ENCODE measurements at regions not wholly inside any gene's neighbourhood (a gene's known extent, or its start where the extent isn't known, plus 50 kb on each side); places are given as distances from the start of the nearest gene placed in this dataset.

DNA sequence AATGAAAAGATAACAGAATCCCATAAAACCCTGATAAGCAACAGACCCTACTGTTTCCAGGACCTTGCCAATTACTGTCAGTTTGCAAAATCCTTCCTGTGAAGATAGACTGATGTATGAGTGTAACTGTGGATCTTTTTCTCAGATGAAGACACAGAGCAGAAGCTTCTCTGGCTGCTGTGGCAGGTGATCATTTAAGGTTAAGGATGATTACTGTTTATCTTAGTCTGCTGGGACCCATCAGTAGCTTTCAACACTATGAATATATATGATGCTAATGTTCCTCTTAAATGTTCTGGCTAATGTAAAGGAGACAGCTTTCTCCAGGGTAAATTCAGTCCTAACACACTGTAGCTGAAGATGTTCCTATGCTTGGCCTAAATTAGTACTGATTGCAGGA, 56.0 kb upstream of the CTTNBP2 start:
- DNase-seq (ENCODE audit: low spot score), result no peak
- Mint-ChIP-seq H3K27ac (no peak overlapping the region), H3K4me3 (ENCODE audit: low read depth) (no peak overlapping the region), H3K4me1 (ENCODE audit: low read depth) (no peaks in the 10 kb centered on the region), H3K27me3 (ENCODE audit: low read depth) (no peaks in the 10 kb centered on the region), H3K36me3 (ENCODE audit: low read depth) (no peaks in the 10 kb centered on the region), H3K9me3 (no peaks in the 10 kb centered on the region)
- intact Hi-C loops (cut with micrococcal nuclease), result no loop called here

DNA sequence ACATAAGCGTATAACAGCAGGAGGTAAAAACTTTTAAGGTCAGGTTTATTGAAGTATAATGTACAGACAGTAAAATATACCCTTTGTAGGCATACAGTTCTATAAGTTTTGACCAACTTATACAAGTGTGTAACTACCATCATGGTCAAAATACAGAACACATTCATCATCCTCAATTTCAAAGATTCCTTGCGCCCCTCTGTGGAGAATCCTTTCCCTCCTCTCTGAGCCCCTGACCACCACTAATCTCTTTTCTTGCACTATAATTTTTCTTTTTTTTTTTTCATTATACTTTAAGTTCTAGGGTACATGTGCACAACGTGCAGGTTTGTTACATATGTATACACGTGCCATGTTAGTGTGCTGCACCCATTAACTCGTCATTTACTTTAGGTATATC, 58.1 kb upstream of the CTTNBP2 start:
- no peaks in the 10 kb centered on the region for H3K4me1 Mint-ChIP-seq (ENCODE audit: low read depth)
- no peaks in the 10 kb centered on the region for H3K36me3 Mint-ChIP-seq (ENCODE audit: low read depth)
- no peaks in the 10 kb centered on the region for H3K27me3 Mint-ChIP-seq (ENCODE audit: low read depth)
- H3K4me3 Mint-ChIP-seq (ENCODE audit: low read depth), result no peak overlapping the region
- DNase-seq (ENCODE audit: low spot score), result no peak
- intact Hi-C loops (cut with micrococcal nuclease), result no loop called here
- no peak overlapping the region for H3K27ac Mint-ChIP-seq
- no peaks in the 10 kb centered on the region for H3K9me3 Mint-ChIP-seq

DNA sequence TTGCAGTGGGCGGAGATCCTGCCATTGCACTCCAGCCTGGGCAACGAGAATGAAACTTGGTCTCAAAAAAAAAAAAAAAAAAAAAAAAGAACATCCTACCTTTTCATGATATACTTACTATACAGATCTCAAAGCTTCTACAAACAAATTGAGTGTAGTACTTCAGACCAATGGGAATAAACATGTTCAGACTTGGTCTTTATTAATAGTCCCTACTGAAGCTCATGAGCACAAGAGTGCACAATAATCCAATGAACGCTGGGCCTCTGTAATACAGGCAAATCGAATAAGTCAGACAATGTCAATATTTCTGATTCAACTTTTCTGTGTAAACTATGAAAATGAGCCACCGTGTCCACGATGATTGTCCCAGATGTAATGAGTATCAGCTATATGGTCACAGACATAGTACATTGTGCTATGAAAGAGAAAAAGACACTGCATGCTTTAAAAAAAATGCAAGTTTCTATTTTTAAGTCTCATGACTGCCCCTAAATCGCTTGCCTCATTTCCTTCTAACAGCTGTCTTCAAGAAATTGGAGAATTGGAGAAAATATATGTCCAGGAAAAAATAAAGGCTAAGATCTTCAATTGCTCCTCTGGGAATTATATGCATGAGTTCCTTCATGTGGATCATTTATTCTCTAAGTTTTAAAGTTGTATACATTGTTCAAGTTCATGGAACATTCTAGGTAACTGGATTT, 64.0 kb upstream of the CTTNBP2 start:
- H3K36me3 Mint-ChIP-seq (ENCODE audit: low read depth), result no peaks in the 10 kb centered on the region
- no peaks in the 10 kb centered on the region for H3K27me3 Mint-ChIP-seq (ENCODE audit: low read depth)
- no peak overlapping the region for H3K27ac Mint-ChIP-seq
- H3K4me3 Mint-ChIP-seq (ENCODE audit: low read depth), result no peak overlapping the region
- H3K9me3 Mint-ChIP-seq, result no peaks in the 10 kb centered on the region
- no peaks in the 10 kb centered on the region for H3K4me1 Mint-ChIP-seq (ENCODE audit: low read depth)
- intact Hi-C loops (cut with micrococcal nuclease), result no loop called here
- DNase-seq (ENCODE audit: low spot score), result no peak

DNA sequence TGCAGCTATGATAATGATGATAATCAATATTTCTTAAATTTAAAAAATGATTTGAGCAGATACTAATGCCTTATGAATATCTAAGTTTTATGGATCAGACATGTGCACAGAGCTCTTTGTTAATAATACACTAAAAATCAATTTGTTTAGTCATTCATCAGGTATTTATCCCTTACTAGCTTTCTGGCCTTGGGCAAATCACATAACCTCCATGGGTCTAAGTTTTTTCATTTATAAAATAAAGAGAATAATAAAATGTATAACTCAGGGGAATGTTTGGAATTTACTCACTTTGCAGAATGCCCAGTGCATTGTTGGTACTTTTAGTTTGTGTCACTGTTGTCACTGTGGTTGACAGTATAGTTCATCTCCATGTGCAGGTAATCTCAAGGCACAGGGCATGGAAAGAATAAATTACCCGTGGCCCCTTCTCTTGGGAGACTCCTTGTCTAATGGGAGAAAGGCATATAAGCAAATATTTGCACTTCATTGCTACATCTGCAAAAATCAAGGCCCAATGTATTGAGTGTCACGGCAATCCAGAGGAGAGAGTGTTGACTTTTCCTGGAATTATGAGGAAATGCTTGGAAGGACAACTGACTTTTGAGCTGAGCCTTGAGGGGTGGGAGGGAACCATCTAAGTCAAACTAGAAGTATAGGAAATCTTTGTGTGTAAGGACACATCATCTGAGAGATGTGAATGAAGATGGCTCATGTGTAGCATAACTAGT, 64.7 kb upstream of the CTTNBP2 start:
- no peaks in the 10 kb centered on the region for H3K9me3 Mint-ChIP-seq
- no peak overlapping the region for H3K4me3 Mint-ChIP-seq (ENCODE audit: low read depth)
- H3K36me3 Mint-ChIP-seq (ENCODE audit: low read depth), result no peaks in the 10 kb centered on the region
- no peak overlapping the region for H3K27ac Mint-ChIP-seq
- no peaks in the 10 kb centered on the region for H3K4me1 Mint-ChIP-seq (ENCODE audit: low read depth)
- no peaks in the 10 kb centered on the region for H3K27me3 Mint-ChIP-seq (ENCODE audit: low read depth)
- intact Hi-C loops (cut with micrococcal nuclease), result no loop called here
- DNase-seq (ENCODE audit: low spot score), result no peak

DNA sequence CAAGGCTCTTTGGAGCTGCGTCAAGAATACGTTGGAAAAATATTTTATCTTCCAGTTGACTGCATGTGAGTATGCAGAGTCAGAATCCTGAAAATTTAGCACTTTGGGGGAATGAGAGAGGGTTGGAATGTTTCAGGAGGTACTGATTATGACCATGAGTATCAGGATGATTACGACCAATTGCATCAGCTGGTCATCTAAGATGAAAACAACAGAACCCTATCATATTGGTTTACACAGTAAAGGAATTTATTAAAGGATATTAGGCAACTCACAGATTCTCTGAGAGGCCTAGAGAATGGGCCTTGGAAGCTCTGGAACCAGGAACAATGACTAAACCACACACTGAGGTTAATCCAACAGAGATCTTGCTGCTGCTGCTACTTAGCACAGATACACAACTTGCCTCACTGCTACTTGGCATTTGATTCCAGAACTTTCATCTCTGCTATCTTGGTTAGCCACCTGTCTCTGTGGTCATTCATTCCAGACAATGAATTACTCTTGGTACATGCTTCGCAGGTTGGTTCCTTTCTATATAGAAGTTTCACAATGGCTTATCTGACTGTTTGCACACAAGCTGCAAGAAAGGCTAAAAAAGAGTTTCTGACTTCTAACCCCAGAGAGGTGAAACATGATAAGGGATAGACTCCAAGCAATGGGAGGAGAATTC, 68.0 kb upstream of the CTTNBP2 start:
- H3K4me1 Mint-ChIP-seq (ENCODE audit: low read depth), result no peaks in the 10 kb centered on the region
- H3K36me3 Mint-ChIP-seq (ENCODE audit: low read depth), result no peaks in the 10 kb centered on the region
- intact Hi-C loops (cut with micrococcal nuclease), result no loop called here
- no peaks in the 10 kb centered on the region for H3K9me3 Mint-ChIP-seq
- no peak overlapping the region for H3K4me3 Mint-ChIP-seq (ENCODE audit: low read depth)
- no peaks in the 10 kb centered on the region for H3K27me3 Mint-ChIP-seq (ENCODE audit: low read depth)
- H3K27ac Mint-ChIP-seq, result no peak overlapping the region
- DNase-seq (ENCODE audit: low spot score), result no peak

DNA sequence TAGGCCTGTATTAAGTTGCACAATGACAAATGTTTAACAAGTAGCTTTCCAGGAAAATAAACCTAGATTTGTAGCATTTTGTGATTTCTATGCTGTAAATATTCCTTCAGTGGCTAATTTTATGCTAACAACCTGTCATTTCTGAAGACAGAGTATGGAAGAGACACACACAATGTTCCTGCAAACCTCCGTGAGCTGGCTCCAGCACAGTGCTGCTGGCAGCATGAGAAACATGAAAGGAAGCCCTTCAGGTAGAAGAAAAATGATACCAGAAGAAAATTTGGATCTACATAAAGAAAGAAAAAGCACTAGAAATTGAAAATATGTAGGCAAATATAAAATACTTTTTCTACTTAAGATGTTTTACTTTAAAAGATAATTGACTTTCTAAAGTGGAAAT, 69.5 kb upstream of the CTTNBP2 start:
- Mint-ChIP-seq H3K9me3 (no peaks in the 10 kb centered on the region), H3K27me3 (ENCODE audit: low read depth) (no peaks in the 10 kb centered on the region), H3K4me1 (ENCODE audit: low read depth) (no peaks in the 10 kb centered on the region), H3K27ac (no peak overlapping the region), H3K36me3 (ENCODE audit: low read depth) (no peaks in the 10 kb centered on the region), H3K4me3 (ENCODE audit: low read depth) (no peak overlapping the region)
- intact Hi-C loops (cut with micrococcal nuclease), result no loop called here
- DNase-seq (ENCODE audit: low spot score), result no peak

DNA sequence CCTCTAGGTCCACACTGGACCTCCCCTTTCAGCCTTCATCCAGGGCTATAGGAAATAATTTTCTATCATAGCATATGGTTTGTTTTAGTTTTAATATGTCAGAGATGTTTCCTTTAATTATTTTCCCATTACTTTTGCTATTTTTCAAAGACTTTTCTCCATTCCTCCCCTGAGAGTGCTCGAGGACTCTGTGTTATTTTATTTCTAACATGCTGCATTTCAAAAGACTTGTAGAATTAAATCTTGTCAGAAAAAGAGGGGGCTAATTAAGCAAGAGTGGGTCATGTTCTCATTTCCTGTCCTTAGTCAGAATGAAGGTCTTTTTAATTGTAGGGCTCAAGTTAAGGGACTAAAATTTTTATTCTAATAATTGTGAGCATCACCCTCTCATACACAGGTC, 71.6 kb upstream of the CTTNBP2 start:
- Mint-ChIP-seq H3K36me3 (ENCODE audit: low read depth) (no peaks in the 10 kb centered on the region), H3K4me1 (ENCODE audit: low read depth) (no peaks in the 10 kb centered on the region), H3K9me3 (no peaks in the 10 kb centered on the region), H3K27me3 (ENCODE audit: low read depth) (no peaks in the 10 kb centered on the region), H3K27ac (no peak overlapping the region), H3K4me3 (ENCODE audit: low read depth) (no peak overlapping the region)
- intact Hi-C loops (cut with micrococcal nuclease), result no loop called here
- DNase-seq (ENCODE audit: low spot score), result no peak

DNA sequence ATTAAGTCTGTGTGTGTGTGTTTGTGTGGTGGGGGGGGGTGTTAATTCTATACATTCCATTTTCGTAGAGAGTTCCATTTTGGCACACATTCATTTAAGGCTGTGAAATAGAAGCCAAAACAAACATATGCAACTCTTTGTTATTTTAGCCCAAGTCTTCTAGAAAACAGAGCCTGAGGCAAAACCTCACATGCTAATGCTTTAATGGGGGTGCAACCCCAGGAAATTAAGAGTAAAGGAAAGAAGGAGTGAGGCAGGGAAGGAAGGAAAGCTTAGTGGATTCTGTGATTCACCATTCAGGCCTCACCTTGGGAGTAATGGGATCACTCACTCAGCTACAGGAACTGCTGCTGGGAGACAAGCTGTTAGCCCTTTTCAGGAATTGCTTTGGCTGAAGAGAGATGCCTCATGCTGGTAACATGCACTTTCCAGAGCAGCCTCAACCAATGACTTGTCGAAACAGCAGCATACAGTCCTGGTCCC, 73.0 kb upstream of the CTTNBP2 start:
- H3K4me1 Mint-ChIP-seq (ENCODE audit: low read depth), result no peaks in the 10 kb centered on the region
- no peak for DNase-seq (ENCODE audit: low spot score)
- H3K27ac Mint-ChIP-seq, result no peak overlapping the region
- no peaks in the 10 kb centered on the region for H3K9me3 Mint-ChIP-seq
- no peaks in the 10 kb centered on the region for H3K36me3 Mint-ChIP-seq (ENCODE audit: low read depth)
- intact Hi-C loops (cut with micrococcal nuclease), result no loop called here
- H3K4me3 Mint-ChIP-seq (ENCODE audit: low read depth), result no peak overlapping the region
- H3K27me3 Mint-ChIP-seq (ENCODE audit: low read depth), result no peaks in the 10 kb centered on the region

DNA sequence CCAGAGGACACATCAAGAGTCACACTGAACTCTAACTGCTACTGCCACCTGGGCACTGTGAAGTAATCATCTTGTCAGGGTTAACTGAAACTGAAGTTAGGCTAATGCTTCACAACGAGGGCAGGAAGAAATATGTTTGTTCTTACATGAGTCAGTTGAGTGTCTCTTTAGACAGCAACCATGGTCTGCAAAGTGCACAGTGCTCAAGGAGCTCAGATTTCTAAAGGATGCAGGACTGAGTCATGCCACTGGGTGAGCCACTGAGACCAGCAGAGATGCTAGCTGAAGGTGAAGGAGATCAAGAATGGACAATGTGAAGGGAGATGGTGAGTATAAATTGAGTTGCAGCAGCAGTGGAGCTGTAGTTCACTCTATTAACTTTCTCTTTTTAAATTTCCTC, 76.0 kb upstream of the CTTNBP2 start:
- no peak overlapping the region for H3K27ac Mint-ChIP-seq
- intact Hi-C loops (cut with micrococcal nuclease), result no loop called here
- peaks cover 1% of the 10 kb centered on the region for H3K27me3 Mint-ChIP-seq (ENCODE audit: low read depth)
- no peak overlapping the region for H3K4me3 Mint-ChIP-seq (ENCODE audit: low read depth)
- DNase-seq (ENCODE audit: low spot score), result no peak
- H3K9me3 Mint-ChIP-seq, result no peaks in the 10 kb centered on the region
- no peaks in the 10 kb centered on the region for H3K4me1 Mint-ChIP-seq (ENCODE audit: low read depth)
- no peaks in the 10 kb centered on the region for H3K36me3 Mint-ChIP-seq (ENCODE audit: low read depth)

DNA sequence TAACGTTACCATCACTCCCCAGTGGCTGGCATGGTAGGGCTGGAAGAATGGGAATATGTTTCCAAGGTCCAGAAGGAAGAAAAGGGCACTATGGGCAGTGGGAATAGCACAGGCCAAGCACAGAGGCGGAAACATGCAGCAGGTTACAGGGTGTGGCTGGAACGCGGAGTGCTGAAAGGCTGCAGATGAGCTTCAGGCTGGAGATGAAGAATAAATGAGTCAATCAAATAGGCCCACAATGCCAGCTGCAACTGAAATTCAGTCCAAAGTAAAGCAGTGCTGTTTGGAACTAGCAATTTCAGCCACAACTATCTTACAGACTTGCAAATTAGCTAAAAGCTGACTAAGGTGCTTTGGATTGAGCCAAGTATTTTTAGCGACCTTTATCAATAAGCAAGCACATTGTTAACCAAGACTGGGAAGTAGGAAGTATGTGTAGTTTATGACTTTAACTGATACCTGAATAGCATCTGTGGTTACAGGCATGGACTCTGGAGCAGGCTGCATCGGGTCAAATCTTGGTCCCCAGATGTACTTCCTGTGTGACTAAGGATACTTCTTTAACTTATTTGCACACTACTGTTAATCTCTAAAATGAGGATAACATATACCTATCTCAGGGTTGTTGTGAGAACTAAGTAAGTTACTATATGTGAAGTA, 77.5 kb upstream of the CTTNBP2 start:
- H3K27ac Mint-ChIP-seq, result no peak overlapping the region

DNA sequence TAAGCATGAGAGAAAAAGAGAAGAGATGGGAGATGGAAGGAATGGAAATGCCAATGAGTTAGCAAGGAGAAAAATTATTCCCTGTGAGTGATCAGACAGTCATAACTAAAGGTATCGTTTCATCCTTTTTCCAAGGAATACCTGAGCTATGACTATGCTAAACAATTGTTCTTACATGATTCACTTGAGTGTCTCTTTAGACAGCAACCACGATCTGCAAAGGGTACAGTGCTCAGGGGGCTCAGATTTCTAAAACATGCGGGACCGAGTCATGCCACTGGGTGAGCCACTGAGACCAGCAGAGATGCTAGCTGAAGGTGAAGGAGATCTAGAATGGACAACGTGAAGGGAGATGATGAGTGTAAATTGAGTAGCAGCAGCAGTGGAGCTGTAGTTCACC, 78.0 kb upstream of the CTTNBP2 start:
- no peak overlapping the region for H3K4me3 Mint-ChIP-seq (ENCODE audit: low read depth)
- H3K27me3 Mint-ChIP-seq (ENCODE audit: low read depth), result peaks cover 1% of the 10 kb centered on the region
- no peaks in the 10 kb centered on the region for H3K36me3 Mint-ChIP-seq (ENCODE audit: low read depth)
- no peak for DNase-seq (ENCODE audit: low spot score)
- H3K9me3 Mint-ChIP-seq, result no peaks in the 10 kb centered on the region
- H3K27ac Mint-ChIP-seq, result no peak overlapping the region
- H3K4me1 Mint-ChIP-seq (ENCODE audit: low read depth), result no peaks in the 10 kb centered on the region
- intact Hi-C loops (cut with micrococcal nuclease), result no loop called here

More for the DNA sequence above, 77.5 kb upstream of the CTTNBP2 start:
- intact Hi-C loops (cut with micrococcal nuclease), result no loop called here
- H3K4me3 Mint-ChIP-seq (ENCODE audit: low read depth), result no peak overlapping the region
- peaks cover 1% of the 10 kb centered on the region for H3K27me3 Mint-ChIP-seq (ENCODE audit: low read depth)
- no peak for DNase-seq (ENCODE audit: low spot score)
- no peaks in the 10 kb centered on the region for H3K36me3 Mint-ChIP-seq (ENCODE audit: low read depth)
- no peaks in the 10 kb centered on the region for H3K4me1 Mint-ChIP-seq (ENCODE audit: low read depth)
- H3K9me3 Mint-ChIP-seq, result no peaks in the 10 kb centered on the region

DNA sequence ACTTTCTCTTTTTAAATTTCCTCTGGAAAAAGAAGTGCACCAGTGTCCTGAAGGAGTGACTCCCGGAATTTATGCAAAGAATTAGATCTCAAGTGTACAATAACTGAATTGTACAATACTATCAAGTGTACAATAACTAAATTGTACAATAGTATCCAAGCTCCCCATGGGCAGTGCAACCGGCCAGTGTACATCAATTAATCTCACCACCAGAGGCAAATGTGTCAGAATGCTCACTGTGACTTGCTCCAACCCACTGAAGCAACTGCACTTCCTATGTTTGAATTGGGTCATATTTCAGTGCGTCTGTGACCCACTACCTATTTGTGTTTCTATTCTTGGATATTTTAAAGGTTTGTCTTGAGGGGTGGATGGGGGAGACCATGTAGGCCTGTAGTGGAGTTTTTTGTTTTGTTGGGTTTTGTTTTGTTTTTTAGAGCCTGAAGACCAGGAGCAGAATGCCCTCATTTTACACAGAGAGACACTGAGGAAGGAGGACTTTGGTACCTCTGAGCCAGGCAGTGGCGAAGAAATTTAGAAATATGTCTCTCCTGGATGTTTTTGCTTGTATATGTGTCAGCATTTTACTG, 78.5 kb upstream of the CTTNBP2 start:
- no peak for DNase-seq (ENCODE audit: low spot score)
- Mint-ChIP-seq H3K27ac (no peak overlapping the region), H3K4me1 (ENCODE audit: low read depth) (no peaks in the 10 kb centered on the region), H3K36me3 (ENCODE audit: low read depth) (no peaks in the 10 kb centered on the region), H3K27me3 (ENCODE audit: low read depth) (peaks cover 1% of the 10 kb centered on the region), H3K4me3 (ENCODE audit: low read depth) (no peak overlapping the region), H3K9me3 (no peaks in the 10 kb centered on the region)
- intact Hi-C loops (cut with micrococcal nuclease), result no loop called here
